Sigmoid colon (tissue), 6 donors: ENCODE measurements at regions not wholly inside any gene's neighbourhood (a gene's known extent, or its start where the extent isn't known, plus 50 kb on each side); places are given as distances from the start of the nearest gene placed in this dataset.

ENCODE experiments used
- DNase-seq: peaks from one replicate; pipeline ENCODE4 v3.0.0-alpha.2; 2019
- H3K27ac ChIP-seq, 4 donors: fragments of 200-600 bp; sonication (generic); one replicate each; pipeline ENCODE4 v1.5.1; 2016 to 2019; ENCODE audit warnings: mild to moderate bottlenecking in 1 of 4
- H3K27me3 ChIP-seq, 3 donors: fragments of 200-600 bp; sonication (generic); one replicate each; pipeline ENCODE4 v1.5.1; 2019; ENCODE audit warnings: mild to moderate bottlenecking in 1 of 3
- H3K36me3 ChIP-seq, 4 donors: fragments of 200-600 bp; sonication (generic); one replicate each; pipeline ENCODE4 v1.5.1; 2016 to 2019
- H3K4me1 ChIP-seq, 4 donors: fragments of 200-600 bp; sonication (generic); one replicate each; pipeline ENCODE4 v1.5.1; 2017 to 2019
- H3K4me3 ChIP-seq, 4 donors: fragments of 200-600 bp; sonication (generic); one replicate each; pipeline ENCODE4 v1.5.1; 2017 to 2019; ENCODE audit warnings: mild to moderate bottlenecking in 2 of 4, moderate library complexity in 1 of 4
- H3K9me3 ChIP-seq, 4 donors: fragments of 200-600 bp in 3 of 4; sonication (generic) in 3 of 4; one replicate each; pipeline versions ENCODE4 v1.5.1 to v1.6.1; 2013 to 2019
- EP300 ChIP-seq, 4 donors: sonication (generic); formaldehyde crosslinking; IDR thresholded peaks; one replicate each; pipeline ENCODE4 v1.6.1; 2017; ENCODE audit warnings: antibody characterized with exemption in 4 of 4
- POLR2A ChIP-seq, 2 donors: fragments of 450-650 bp; IDR thresholded peaks; one replicate each; pipeline ENCODE4 v1.6.1; 2016; ENCODE audit warnings: antibody characterized with exemption in 2 of 2, mild to moderate bottlenecking in 2 of 2, moderate library complexity in 2 of 2
- POLR2AphosphoS5 ChIP-seq, 4 donors: sonication (generic); formaldehyde crosslinking; IDR thresholded peaks; one replicate each; pipeline ENCODE4 v1.6.1; 2017; ENCODE audit warnings: antibody characterized with exemption in 4 of 4
- WGBS, 2 donors: extraction: QIAGEN DNeasy Blood & Tissue Kit; methylation state at CpG; one replicate each; pipeline ENCODE4 v1.1.7; 2013; 5-methylcytosine and 5-hydroxymethylcytosine counted together
- intact Hi-C: fragments of 100-400 bp; cut with DNase I; formaldehyde crosslinking; loops from one replicate; pipeline ENCODE4 v1.15.1; 2023
- TF ChIP-seq, protein P1 (sequence below), 4 experiments: fragments of 450-650 bp in 3 of 4; fragments of 200-600 bp in 1 of 4; IDR thresholded peaks; one replicate each; pipeline ENCODE4 v1.5.1; 2016 to 2019; ENCODE audit warnings: antibody characterized with exemption in 4 of 4, mild to moderate bottlenecking in 3 of 4, moderate library complexity in 2 of 4
- donor health status: healthy with polysubstance abuse.
- donor health status: healthy.

- WGBS, 2 donors = 84 to 85% methylated on average over 2 of the region's 2 CpGs
- peak overlapping the region in 1 of 4 donors; percentile 45 for H3K27ac ChIP-seq
- no peak for DNase-seq
- peaks cover 0 to 11% (median 5%) of the 10 kb centered on the region in 4 donors for H3K4me1 ChIP-seq
- intact Hi-C loops = no loop called here
- TF ChIP-seq, protein P1, sequence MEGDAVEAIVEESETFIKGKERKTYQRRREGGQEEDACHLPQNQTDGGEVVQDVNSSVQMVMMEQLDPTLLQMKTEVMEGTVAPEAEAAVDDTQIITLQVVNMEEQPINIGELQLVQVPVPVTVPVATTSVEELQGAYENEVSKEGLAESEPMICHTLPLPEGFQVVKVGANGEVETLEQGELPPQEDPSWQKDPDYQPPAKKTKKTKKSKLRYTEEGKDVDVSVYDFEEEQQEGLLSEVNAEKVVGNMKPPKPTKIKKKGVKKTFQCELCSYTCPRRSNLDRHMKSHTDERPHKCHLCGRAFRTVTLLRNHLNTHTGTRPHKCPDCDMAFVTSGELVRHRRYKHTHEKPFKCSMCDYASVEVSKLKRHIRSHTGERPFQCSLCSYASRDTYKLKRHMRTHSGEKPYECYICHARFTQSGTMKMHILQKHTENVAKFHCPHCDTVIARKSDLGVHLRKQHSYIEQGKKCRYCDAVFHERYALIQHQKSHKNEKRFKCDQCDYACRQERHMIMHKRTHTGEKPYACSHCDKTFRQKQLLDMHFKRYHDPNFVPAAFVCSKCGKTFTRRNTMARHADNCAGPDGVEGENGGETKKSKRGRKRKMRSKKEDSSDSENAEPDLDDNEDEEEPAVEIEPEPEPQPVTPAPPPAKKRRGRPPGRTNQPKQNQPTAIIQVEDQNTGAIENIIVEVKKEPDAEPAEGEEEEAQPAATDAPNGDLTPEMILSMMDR (IDR thresholded peaks at IDR 0.05) = no peak
- no peak for TF ChIP-seq POLR2A (IDR thresholded peaks at IDR 0.05)
- no peak for TF ChIP-seq POLR2AphosphoS5 (IDR thresholded peaks at IDR 0.05)
- TF ChIP-seq EP300 (IDR thresholded peaks at IDR 0.05) = no peak
- H3K27me3 ChIP-seq = no peaks in the 10 kb centered on the region
- no peak overlapping the region for H3K4me3 ChIP-seq
- H3K9me3 ChIP-seq = no peaks in the 10 kb centered on the region
- no peaks in the 10 kb centered on the region for H3K36me3 ChIP-seq
Measured at GRCh38 chr12:115149279-115149678, 465.3 kb upstream of the TBX3 start.

DNA sequence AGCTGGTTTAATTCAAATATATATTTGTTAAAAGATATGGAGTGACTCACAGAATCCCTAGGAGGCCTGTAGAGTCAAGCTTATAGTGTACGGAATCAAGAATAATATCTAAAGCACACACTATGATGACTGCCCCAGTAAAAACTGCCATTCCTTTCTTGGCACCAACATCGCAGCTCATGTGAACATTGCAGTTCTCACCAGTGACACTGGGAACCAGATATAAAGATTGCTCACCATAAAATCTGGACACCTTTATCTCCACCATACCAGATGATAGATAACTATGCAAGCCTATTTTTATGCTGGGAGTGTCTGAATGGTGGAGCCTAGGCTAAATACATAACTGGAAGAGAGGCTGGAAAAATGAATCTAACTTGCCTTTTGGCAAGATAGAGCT, 463.9 kb upstream of the TBX3 start:
- Histone ChIP-seq H3K4me3 (no peak overlapping the region), H3K36me3 (no peaks in the 10 kb centered on the region), H3K9me3 (no peaks in the 10 kb centered on the region), H3K4me1 (peaks cover 0 to 11% (median 5%) of the 10 kb centered on the region in 4 donors), H3K27me3 (no peaks in the 10 kb centered on the region), H3K27ac (no peak overlapping the region)
- no peak for DNase-seq
- intact Hi-C loops = no loop called here
- TF ChIP-seq EP300 (IDR thresholded peaks at IDR 0.05) = no peak
- WGBS, 2 donors = 43 to 81% methylated on average over 2 of the region's 2 CpGs

DNA sequence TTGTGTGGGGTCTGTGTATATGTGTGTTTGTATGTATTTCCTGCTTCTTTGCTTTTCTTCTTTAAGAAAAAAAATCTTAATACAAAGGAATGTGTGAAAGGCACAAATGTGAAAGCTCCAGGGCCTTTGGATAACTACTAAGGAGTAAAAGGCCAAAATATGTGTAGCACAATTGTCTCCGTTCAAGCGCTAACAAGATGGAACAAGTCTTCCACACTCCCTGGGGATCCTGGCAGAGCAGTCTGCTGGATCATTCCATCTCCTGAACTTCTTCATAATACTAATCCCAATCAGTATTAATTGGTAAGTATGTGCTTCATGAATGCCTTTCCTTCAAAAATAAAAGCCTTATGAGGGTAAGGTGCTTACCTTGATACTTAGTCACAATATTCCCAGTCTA, 462.5 kb upstream of the TBX3 start:
- no peak for DNase-seq
- no peaks in the 10 kb centered on the region for H3K27me3 ChIP-seq
- WGBS, 2 donors = 93 to 97% methylated on average over 2 of the region's 2 CpGs
- H3K4me3 ChIP-seq = no peak overlapping the region
- intact Hi-C loops = no loop called here
- no peak overlapping the region for H3K27ac ChIP-seq
- TF ChIP-seq POLR2AphosphoS5 (IDR thresholded peaks at IDR 0.05) (no peak), POLR2A (IDR thresholded peaks at IDR 0.05) (no peak), EP300 (IDR thresholded peaks at IDR 0.05) (no peak)
- TF ChIP-seq, protein P1 (IDR thresholded peaks at IDR 0.05) = no peak
- H3K36me3 ChIP-seq = no peaks in the 10 kb centered on the region
- H3K9me3 ChIP-seq = no peaks in the 10 kb centered on the region
- peaks cover 0 to 11% (median 5%) of the 10 kb centered on the region in 4 donors for H3K4me1 ChIP-seq

GRCh38 chr12:115144425-115144824, 460.4 kb upstream of the TBX3 start:
- DNase-seq = no peak
- TF ChIP-seq EP300 (IDR thresholded peaks at IDR 0.05) (no peak), POLR2A (IDR thresholded peaks at IDR 0.05) (no peak), POLR2AphosphoS5 (IDR thresholded peaks at IDR 0.05) (no peak)
- TF ChIP-seq, protein P1 (IDR thresholded peaks at IDR 0.05) = no peak
- H3K4me1 ChIP-seq = peaks cover 0 to 5% (median 2%) of the 10 kb centered on the region in 4 donors
- no peak overlapping the region for H3K27ac ChIP-seq
- H3K9me3 ChIP-seq = no peaks in the 10 kb centered on the region
- WGBS, 2 donors = 60 to 62% methylated on average over 2 of the region's 2 CpGs
- intact Hi-C loops = no loop called here
- H3K4me3 ChIP-seq = no peak overlapping the region
- no peaks in the 10 kb centered on the region for H3K36me3 ChIP-seq
- no peaks in the 10 kb centered on the region for H3K27me3 ChIP-seq

- Histone ChIP-seq H3K4me3 (no peak overlapping the region), H3K27ac (no peak overlapping the region), H3K9me3 (peaks cover 0 to 2% (median 0%) of the 10 kb centered on the region in 4 donors), H3K36me3 (no peaks in the 10 kb centered on the region), H3K27me3 (no peaks in the 10 kb centered on the region), H3K4me1 (peaks cover 0 to 4% (median 0%) of the 10 kb centered on the region in 4 donors)
- 80 to 93% methylated on average over 4 of the region's 4 CpGs for WGBS, 2 donors
- intact Hi-C loops = no loop called here
- no peak for DNase-seq
- TF ChIP-seq, protein P1 (IDR thresholded peaks at IDR 0.05) = no peak
- TF ChIP-seq POLR2AphosphoS5 (IDR thresholded peaks at IDR 0.05) (no peak), POLR2A (IDR thresholded peaks at IDR 0.05) (no peak), EP300 (IDR thresholded peaks at IDR 0.05) (no peak)
Measured at GRCh38 chr12:115140981-115141655, 457.1 kb upstream of the TBX3 start.
